WTC11 (cell line): ENCODE measurements at regions not wholly inside any gene's neighbourhood (a gene's known extent, or its start where the extent isn't known, plus 50 kb on each side); places are given as distances from the start of the nearest gene placed in this dataset.

Source experiments
- ATAC-seq: fragments of 200-7000 bp; cut with Tn5 transposase; 2 replicates; pipeline ENCODE4 v1.10.0; 2021; ENCODE audit warnings: mild to moderate bottlenecking, moderate library complexity
- CTCF ChIA-PET: fragments of 300-600 bp; sonication (Branson Sonifier 250); formaldehyde crosslinking; loops from one replicate; lab custom pipeline; 2021; ENCODE audit warnings: antibody characterized with exemption; lab: Charles Lee
- POLR2A ChIA-PET: fragments of 350-600 bp; sonication (Branson Sonifier 250); formaldehyde crosslinking; loops from one replicate; lab custom pipeline; 2021; ENCODE audit warnings: antibody characterized with exemption; lab: Charles Lee
- DNase-seq: peaks from one replicate; pipeline ENCODE4 v3.0.0; 2021; ENCODE audit warnings: low spot score
- H3K27ac Mint-ChIP-seq: 2 replicates; pipeline ENCODE4 v1.8.0; 2021; ENCODE audit warnings: mixed read lengths
- H3K27me3 Mint-ChIP-seq: 2 replicates; pipeline ENCODE4 v1.8.0; 2021; ENCODE audit warnings: low read depth, mild to moderate bottlenecking, moderate library complexity, mixed read lengths
- H3K36me3 Mint-ChIP-seq: 2 replicates; pipeline ENCODE4 v1.8.0; 2021; ENCODE audit warnings: mixed read lengths
- H3K4me1 Mint-ChIP-seq: 2 replicates; pipeline ENCODE4 v1.8.0; 2022; ENCODE audit warnings: mixed read lengths
- H3K4me3 Mint-ChIP-seq: 2 replicates; pipeline ENCODE4 v1.8.0; 2021; ENCODE audit warnings: mild to moderate bottlenecking, moderate library complexity, mixed read lengths
- H3K9me3 Mint-ChIP-seq: 2 replicates; pipeline ENCODE4 v1.8.0; 2021; ENCODE audit warnings: mixed read lengths
- AFF4 ChIP-seq: sonication (generic); formaldehyde crosslinking; IDR thresholded peaks from 2 replicates; pipeline ENCODE4 v1.8.1; 2023; ENCODE audit warnings: mild to moderate bottlenecking, missing genetic modification reagents, borderline replicate concordance
- ATF3 ChIP-seq: sonication (generic); formaldehyde crosslinking; conservative IDR thresholded peaks from 2 replicates; pipeline ENCODE4 v1.8.1; 2022; ENCODE audit warnings: mild to moderate bottlenecking, missing genetic modification reagents
- CBFB ChIP-seq: sonication (generic); formaldehyde crosslinking; IDR thresholded peaks from 2 replicates; pipeline ENCODE4 v1.8.1; 2022; ENCODE audit warnings: mild to moderate bottlenecking, low read depth, missing genetic modification reagents
- CDX4 ChIP-seq: fragments of 250-450 bp; sonication (Bioruptor Pico); IDR thresholded peaks from 2 replicates; pipeline ENCODE4 v1.9.0; 2021; ENCODE audit warnings: moderate library complexity, mild to moderate bottlenecking, inconsistent platforms, borderline replicate concordance
- E2F5 ChIP-seq: sonication (generic); formaldehyde crosslinking; IDR thresholded peaks from 2 replicates; pipeline ENCODE4 v1.8.1; 2022; ENCODE audit warnings: mild to moderate bottlenecking, moderate library complexity, missing genetic modification reagents
- ERG ChIP-seq: fragments of 250-450 bp; sonication (Bioruptor Pico); IDR thresholded peaks from 2 replicates; pipeline ENCODE4 v1.8.0; 2021; ENCODE audit warnings: mild to moderate bottlenecking
- ETV6 ChIP-seq: sonication (generic); formaldehyde crosslinking; IDR thresholded peaks from 2 replicates; pipeline ENCODE4 v1.8.1; 2022; ENCODE audit warnings: mild to moderate bottlenecking, missing genetic modification reagents
- JUN ChIP-seq: sonication (generic); formaldehyde crosslinking; IDR thresholded peaks from 2 replicates; pipeline ENCODE4 v1.8.0; 2023; ENCODE audit warnings: mild to moderate bottlenecking, missing genetic modification reagents
- NFYB ChIP-seq: sonication (generic); formaldehyde crosslinking; conservative IDR thresholded peaks from 2 replicates; pipeline ENCODE4 v1.8.0; 2022; ENCODE audit warnings: low read depth, missing genetic modification reagents
- TEAD4 ChIP-seq: sonication (generic); formaldehyde crosslinking; IDR thresholded peaks from 2 replicates; pipeline ENCODE4 v1.8.0; 2022; ENCODE audit warnings: mild to moderate bottlenecking, missing genetic modification reagents
- USF1 ChIP-seq: sonication (generic); formaldehyde crosslinking; IDR thresholded peaks from 2 replicates; pipeline ENCODE4 v1.8.0; 2022; ENCODE audit warnings: mild to moderate bottlenecking, missing genetic modification reagents
- ZBTB43 ChIP-seq: sonication (generic); formaldehyde crosslinking; IDR thresholded peaks from 2 replicates; pipeline ENCODE4 v1.8.1; 2023; ENCODE audit warnings: mild to moderate bottlenecking, missing genetic modification reagents
- ZNF281 ChIP-seq: sonication (generic); formaldehyde crosslinking; IDR thresholded peaks from 2 replicates; pipeline ENCODE4 v1.8.0; 2023; ENCODE audit warnings: mild to moderate bottlenecking, missing genetic modification reagents
- ZNF317 ChIP-seq: sonication (generic); formaldehyde crosslinking; IDR thresholded peaks from 2 replicates; pipeline ENCODE4 v1.8.1; 2023; ENCODE audit warnings: low read depth, mild to moderate bottlenecking, moderate library complexity, missing genetic modification reagents, borderline replicate concordance
- ZNF396 ChIP-seq: fragments of 250-450 bp; sonication (Bioruptor Pico); IDR thresholded peaks from 2 replicates; pipeline ENCODE4 v1.8.0; 2021; ENCODE audit warnings: mild to moderate bottlenecking, moderate library complexity, borderline replicate concordance
- ZNF512 ChIP-seq: sonication (generic); formaldehyde crosslinking; IDR thresholded peaks from 2 replicates; pipeline ENCODE4 v1.8.1; 2022; ENCODE audit warnings: missing genetic modification reagents, borderline replicate concordance
- ZNF671 ChIP-seq: fragments of 250-450 bp; sonication (Bioruptor Pico); IDR thresholded peaks from 2 replicates; pipeline ENCODE4 v1.8.0; 2021; ENCODE audit warnings: mild to moderate bottlenecking

- TF ChIP-seq ZNF281 (no peak), CBFB (CRISPR knock-in tag) (no peak), ETV6 (CRISPR knock-in tag) (no peak), NFYB (CRISPR knock-in tag) (no peak), ZBTB43 (CRISPR knock-in tag) (no peak), ZNF396 (CRISPR knock-in tag) (no peak)
These were observed 126.9 kb upstream of the ETS2 start (continued) for GRCh38 chr21:38678827-38679226.

GRCh38 chr21:38679534-38679933 lies 126.2 kb upstream of the ETS2 start:
- no peak for DNase-seq
- Mint-ChIP-seq H3K4me3 (no peak overlapping the region), H3K27me3 (no peaks in the 10 kb centered on the region), H3K9me3 (peaks cover 14% of the 10 kb centered on the region; the same call in 1 of the 2 replicates), H3K36me3 (no peaks in the 10 kb centered on the region), H3K27ac (no peak overlapping the region), H3K4me1 (peaks cover 9% of the 10 kb centered on the region)
- ATAC-seq: no peak
- CTCF ChIA-PET: no interaction called here
- TF ChIP-seq TEAD4 (CRISPR knock-in tag) (no peak), ZNF671 (CRISPR knock-in tag) (no peak), JUN (CRISPR knock-in tag) (no peak), ZNF512 (CRISPR knock-in tag) (no peak), ATF3 (CRISPR knock-in tag) (no peak), AFF4 (CRISPR knock-in tag) (no peak)
- TF ChIP-seq, all 79 proteins: peak for 0
- POLR2A ChIA-PET: interaction anchor here (0.6 kb wide), 1 partner anchor 710 kb away, joined by 7 read pairs; no protein-coding TSS in a partner anchor

GRCh38 chr21:38680401-38680800 lies 125.3 kb upstream of the ETS2 start:
- Mint-ChIP-seq H3K36me3 (no peaks in the 10 kb centered on the region), H3K4me1 (peaks cover 4% of the 10 kb centered on the region), H3K9me3 (peaks cover 14% of the 10 kb centered on the region; the same call in 1 of the 2 replicates), H3K4me3 (no peak overlapping the region), H3K27me3 (no peaks in the 10 kb centered on the region), H3K27ac (no peak overlapping the region)
- no peak for DNase-seq
- CTCF ChIA-PET: no interaction called here
- POLR2A ChIA-PET: no interaction called here
- no peak for ATAC-seq
- no peak for TF ChIP-seq ZNF317 (CRISPR knock-in tag)
- TF ChIP-seq USF1 (CRISPR knock-in tag): no peak
- TF ChIP-seq CDX4 (CRISPR knock-in tag): no peak
- TF ChIP-seq ERG (CRISPR knock-in tag): no peak
- no peak for TF ChIP-seq E2F5
